PC-9 (cell line): ENCODE measurements at regions not wholly inside any gene's neighbourhood (a gene's known extent, or its start where the extent isn't known, plus 50 kb on each side); places are given as distances from the start of the nearest gene placed in this dataset.

Experiments
- BruUV-seq: library from RNA; stranded (reverse); fragments of 400-500 nt; replicated peaks from 2 replicates; lab custom pipeline; 2021; lab: Mats Ljungman, UMichigan
- CTCF ChIA-PET: fragments of 300-600 bp; sonication (Branson Sonifier 250); formaldehyde crosslinking; loops from one replicate; lab custom pipeline; 2022; ENCODE audit warnings: antibody characterized with exemption; lab: Charles Lee
- POLR2A ChIA-PET: fragments of 300-600 bp; sonication (Branson Sonifier 250); formaldehyde crosslinking; loops from one replicate; lab custom pipeline; 2022; ENCODE audit warnings: antibody characterized with exemption; ENCODE audit not compliant: unreplicated experiment; lab: Charles Lee
- DNase-seq, 2 experiments: peaks; one replicate each; pipeline versions ENCODE4 v3.0.0 to v3.0.0-alpha.2; 2015 to 2022; ENCODE audit warnings: mixed read lengths in 1 of 2
- H2AFZ ChIP-seq: fragments of 200-600 bp; sonication (generic); 2 replicates; pipeline ENCODE4 v1.8.1; 2017; ENCODE audit warnings: antibody characterized with exemption
- H3F3A ChIP-seq: fragments of 200-600 bp; sonication (generic); 2 replicates; pipeline ENCODE4 v1.8.1; 2017; ENCODE audit warnings: antibody characterized with exemption, mild to moderate bottlenecking, low read depth; ENCODE audit not compliant: insufficient read depth
- H3K27ac ChIP-seq: fragments of 200-600 bp; sonication (generic); 2 replicates; pipeline ENCODE4 v1.6.1; 2016; ENCODE audit warnings: mixed run types
- H3K27me3 ChIP-seq: fragments of 200-600 bp; sonication (generic); 2 replicates; pipeline ENCODE4 v1.6.1; 2016; ENCODE audit warnings: low read depth, mixed run types; ENCODE audit not compliant: insufficient read depth
- H3K36me3 ChIP-seq: fragments of 200-600 bp; sonication (generic); 2 replicates; pipeline ENCODE4 v1.6.1; 2016; ENCODE audit warnings: low read depth, mixed run types
- H3K4me1 ChIP-seq: fragments of 200-600 bp; sonication (generic); replicated peaks from 2 replicates; pipeline ENCODE4 v1.6.1; 2016; ENCODE audit warnings: mixed run types; ENCODE audit not compliant: insufficient read depth
- H3K4me2 ChIP-seq: fragments of 200-600 bp; sonication (generic); 2 replicates; pipeline ENCODE4 v1.6.1; 2017; ENCODE audit warnings: mixed run types
- H3K4me3 ChIP-seq: fragments of 200-600 bp; sonication (generic); 2 replicates; pipeline ENCODE4 v1.6.1; 2016; ENCODE audit warnings: mixed run types
- H3K79me2 ChIP-seq: fragments of 200-600 bp; sonication (generic); 2 replicates; pipeline ENCODE4 v1.6.1; 2017; ENCODE audit warnings: low read depth, mixed run types
- H3K9me2 ChIP-seq: fragments of 200-600 bp; sonication (generic); 2 replicates; pipeline ENCODE4 v1.8.1; 2017; ENCODE audit warnings: mild to moderate bottlenecking; ENCODE audit not compliant: insufficient read depth
- H3K9me3 ChIP-seq: fragments of 200-600 bp; sonication (generic); 2 replicates; pipeline ENCODE4 v1.8.1; 2016; ENCODE audit warnings: low read depth; ENCODE audit not compliant: insufficient read depth
- H4K20me1 ChIP-seq: fragments of 200-600 bp; sonication (generic); 2 replicates; pipeline ENCODE4 v1.8.1; 2017; ENCODE audit not compliant: insufficient read depth
- CTCF ChIP-seq: fragments of 200-600 bp; sonication (generic); conservative IDR thresholded peaks from 2 replicates; pipeline ENCODE4 v1.6.1; 2017; ENCODE audit warnings: mixed run types, antibody characterized with exemption, mild to moderate bottlenecking, moderate library complexity
- EZH2 ChIP-seq: fragments of 200-600 bp; sonication (generic); IDR thresholded peaks from 2 replicates; pipeline ENCODE4 v1.8.0; 2017; ENCODE audit warnings: antibody characterized with exemption, low read depth
- intact Hi-C: fragments of 100-400 bp; cut with micrococcal nuclease; formaldehyde crosslinking; loops from one replicate; pipeline ENCODE4 v1.10.0; 2022; ENCODE audit not compliant: unreplicated experiment

- no peak for DNase-seq
- Histone ChIP-seq H3K27ac (no peak overlapping the region), H3K4me3 (no peak overlapping the region), H3K9me2 (no peaks in the 10 kb centered on the region), H3K9me3 (no peaks in the 10 kb centered on the region), H4K20me1 (no peaks in the 10 kb centered on the region), H2AFZ (no peak overlapping the region), H3K4me2 (no peak overlapping the region), H3F3A (no peaks in the 10 kb centered on the region), H3K79me2 (no peaks in the 10 kb centered on the region), H3K36me3 (no peaks in the 10 kb centered on the region), H3K4me1 (no peaks in the 10 kb centered on the region), H3K27me3 (no peaks in the 10 kb centered on the region)
- ChIA-PET CTCF (no interaction called here), POLR2A (no interaction called here)
- BruUV-seq: no TSS peak
- TF ChIP-seq CTCF (no peak), EZH2 (no peak)
- intact Hi-C loops: no loop called here
These were observed 1512.2 kb downstream of the C4orf33 start for GRCh38 chr4:130608121-130608520.

- no peaks in the 10 kb centered on the region for H4K20me1 ChIP-seq
- no peak overlapping the region for H3K27ac ChIP-seq
- H3K36me3 ChIP-seq: no peaks in the 10 kb centered on the region
- ChIA-PET CTCF (no interaction called here), POLR2A (no interaction called here)
- no peak for DNase-seq
- no peak overlapping the region for H3K4me2 ChIP-seq
- H3K9me3 ChIP-seq: no peaks in the 10 kb centered on the region
- no TSS peak for BruUV-seq
- no peaks in the 10 kb centered on the region for H3K9me2 ChIP-seq
- H3F3A ChIP-seq: no peaks in the 10 kb centered on the region
- TF ChIP-seq EZH2: no peak
- no peak overlapping the region for H2AFZ ChIP-seq
- no peaks in the 10 kb centered on the region for H3K79me2 ChIP-seq
- H3K4me1 ChIP-seq: no peaks in the 10 kb centered on the region
- intact Hi-C loops: no loop called here
- no peaks in the 10 kb centered on the region for H3K27me3 ChIP-seq
- no peak overlapping the region for H3K4me3 ChIP-seq
These were observed 1532.6 kb downstream of the C4orf33 start for GRCh38 chr4:130628531-130628930.

GRCh38 chr4:130632731-130633604 lies 1537.0 kb downstream of the C4orf33 start:
- Histone ChIP-seq H3K27ac (no peak overlapping the region), H3K27me3 (no peaks in the 10 kb centered on the region), H3K79me2 (no peaks in the 10 kb centered on the region), H4K20me1 (no peaks in the 10 kb centered on the region), H3K9me3 (no peaks in the 10 kb centered on the region), H3K4me3 (no peak overlapping the region), H3K36me3 (no peaks in the 10 kb centered on the region), H3K4me2 (no peak overlapping the region), H2AFZ (no peak overlapping the region), H3K9me2 (no peaks in the 10 kb centered on the region), H3F3A (no peaks in the 10 kb centered on the region), H3K4me1 (no peaks in the 10 kb centered on the region)
- DNase-seq: no peak
- TF ChIP-seq EZH2 (no peak), CTCF (no peak)
- BruUV-seq: no TSS peak
- intact Hi-C loops: no loop called here
- ChIA-PET POLR2A (no interaction called here), CTCF (no interaction called here)
